Prostate gland (tissue), 2 donors: ENCODE measurements at regions not wholly inside any gene's neighbourhood (a gene's known extent, or its start where the extent isn't known, plus 50 kb on each side); places are given as distances from the start of the nearest gene placed in this dataset.

Experiments used
- DNase-seq: peaks from one replicate; pipeline ENCODE4 v3.0.0-alpha.2; 2019; ENCODE audit warnings: low spot score
- H3K27ac ChIP-seq, 2 donors: fragments of 200-600 bp; sonication (generic); 2 replicates each; pipeline ENCODE4 v1.5.1; 2017 to 2019
- H3K27me3 ChIP-seq: fragments of 200-600 bp; sonication (generic); replicated peaks from 2 replicates; pipeline ENCODE4 v1.5.1; 2019; ENCODE audit not compliant: insufficient read depth
- H3K36me3 ChIP-seq, 2 donors: fragments of 200-600 bp; sonication (generic); 1 replicate in 1 of 2; 2 replicates in 1 of 2; pipeline versions ENCODE4 v1.5.1 to v1.8.1; 2017 to 2019
- H3K4me1 ChIP-seq: fragments of 200-600 bp; sonication (generic); replicated peaks from 2 replicates; pipeline ENCODE4 v1.5.1; 2019
- H3K4me3 ChIP-seq, 2 donors: fragments of 200-600 bp; sonication (generic); 2 replicates each; pipeline ENCODE4 v1.5.1; 2017 to 2019
- H3K9me3 ChIP-seq: fragments of 200-600 bp; sonication (generic); 2 replicates; pipeline ENCODE4 v1.5.1; 2017
- POLR2A ChIP-seq: fragments of 450-650 bp; IDR thresholded peaks from one replicate; pipeline ENCODE4 v1.6.1; 2016; ENCODE audit warnings: antibody characterized with exemption, mild to moderate bottlenecking
- POLR2AphosphoS5 ChIP-seq: sonication (generic); formaldehyde crosslinking; IDR thresholded peaks from one replicate; pipeline ENCODE4 v1.6.1; 2017; ENCODE audit warnings: antibody characterized with exemption
- WGBS: methylation state at CpG from one replicate; pipeline ENCODE4 v1.1.5; 2018; 5-methylcytosine and 5-hydroxymethylcytosine counted together
- intact Hi-C: fragments of 100-400 bp; cut with DNase I; formaldehyde crosslinking; loops from one replicate; pipeline ENCODE4 v1.14.2; 2022
- TF ChIP-seq, protein P1 (sequence below), 4 experiments: fragments of 200-600 bp in 2 of 4; fragments of 450-650 bp in 2 of 4; sonication (generic) in 2 of 4; IDR thresholded peaks; 1 replicate in 3 of 4; 2 replicates in 1 of 4; pipeline ENCODE4 v1.5.1; 2016 to 2019; ENCODE audit warnings: antibody characterized with exemption in 4 of 4, mild to moderate bottlenecking in 2 of 4, moderate library complexity in 2 of 4

GRCh38 chr16:86733546-86734254 is 155.4 kb downstream of the FOXL1 start:
- intact Hi-C loops: no loop called here
- Histone ChIP-seq H3K27me3 (peaks cover 21% of the 10 kb centered on the region), H3K4me3 (no peak overlapping the region), H3K9me3 (no peaks in the 10 kb centered on the region), H3K27ac (no peak overlapping the region), H3K4me1 (no peaks in the 10 kb centered on the region), H3K36me3 (no peaks in the 10 kb centered on the region)
- 54% methylated on average over 27 of the region's 27 CpGs for WGBS
- no peak for DNase-seq
- no peak for TF ChIP-seq POLR2A
- TF ChIP-seq POLR2AphosphoS5: no peak
- TF ChIP-seq, protein P1, sequence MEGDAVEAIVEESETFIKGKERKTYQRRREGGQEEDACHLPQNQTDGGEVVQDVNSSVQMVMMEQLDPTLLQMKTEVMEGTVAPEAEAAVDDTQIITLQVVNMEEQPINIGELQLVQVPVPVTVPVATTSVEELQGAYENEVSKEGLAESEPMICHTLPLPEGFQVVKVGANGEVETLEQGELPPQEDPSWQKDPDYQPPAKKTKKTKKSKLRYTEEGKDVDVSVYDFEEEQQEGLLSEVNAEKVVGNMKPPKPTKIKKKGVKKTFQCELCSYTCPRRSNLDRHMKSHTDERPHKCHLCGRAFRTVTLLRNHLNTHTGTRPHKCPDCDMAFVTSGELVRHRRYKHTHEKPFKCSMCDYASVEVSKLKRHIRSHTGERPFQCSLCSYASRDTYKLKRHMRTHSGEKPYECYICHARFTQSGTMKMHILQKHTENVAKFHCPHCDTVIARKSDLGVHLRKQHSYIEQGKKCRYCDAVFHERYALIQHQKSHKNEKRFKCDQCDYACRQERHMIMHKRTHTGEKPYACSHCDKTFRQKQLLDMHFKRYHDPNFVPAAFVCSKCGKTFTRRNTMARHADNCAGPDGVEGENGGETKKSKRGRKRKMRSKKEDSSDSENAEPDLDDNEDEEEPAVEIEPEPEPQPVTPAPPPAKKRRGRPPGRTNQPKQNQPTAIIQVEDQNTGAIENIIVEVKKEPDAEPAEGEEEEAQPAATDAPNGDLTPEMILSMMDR (IDR thresholded peaks at IDR 0.05): no peak

DNA sequence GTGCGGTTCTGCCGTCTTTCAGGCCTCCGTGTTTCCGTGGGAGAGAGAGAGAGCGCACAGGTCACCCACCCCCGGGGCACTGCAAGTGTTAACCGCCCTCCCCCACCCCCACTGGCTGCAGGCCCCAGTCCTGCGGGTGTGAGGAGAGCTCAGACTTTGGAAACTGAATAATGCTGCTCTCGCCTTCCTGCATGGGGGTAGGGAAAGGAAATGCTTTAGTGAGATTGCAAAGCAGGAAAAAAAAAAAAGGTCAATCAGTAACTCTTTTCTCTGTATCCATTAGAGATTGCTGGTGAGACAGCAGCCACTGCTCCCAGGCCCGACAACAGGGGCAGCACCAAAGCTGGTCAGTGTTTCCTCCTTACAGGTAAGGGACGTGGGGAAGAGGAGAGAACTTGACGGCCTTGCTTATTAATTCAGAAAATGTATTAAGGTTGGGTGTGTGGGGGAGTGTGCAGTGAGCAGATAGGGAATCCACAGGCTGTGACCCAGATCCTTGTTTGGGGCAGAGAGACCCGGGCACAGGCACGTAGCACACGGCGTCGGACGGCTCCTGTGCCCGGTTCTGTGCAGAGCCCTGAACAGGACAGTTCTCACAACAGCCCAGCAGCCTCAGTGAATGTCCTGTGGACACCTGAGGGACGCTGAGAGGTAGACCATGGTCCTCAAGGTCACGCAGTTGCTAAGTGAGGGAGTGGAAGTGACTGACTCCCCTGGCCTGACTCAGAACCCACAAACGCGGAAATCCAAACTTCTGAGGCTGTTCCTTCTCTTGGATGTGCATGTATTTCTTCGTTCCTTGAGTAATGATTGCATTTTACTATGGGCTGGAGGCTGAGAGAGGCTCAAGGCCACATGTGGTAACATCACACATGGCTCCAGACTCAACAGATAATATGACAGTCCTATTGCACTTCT is 156.5 kb downstream of the FOXL1 start:
- no peak overlapping the region for H3K4me3 ChIP-seq
- no peak overlapping the region for H3K27ac ChIP-seq
- H3K27me3 ChIP-seq: peaks cover 16% of the 10 kb centered on the region
- no peaks in the 10 kb centered on the region for H3K4me1 ChIP-seq
- H3K9me3 ChIP-seq: no peaks in the 10 kb centered on the region
- TF ChIP-seq POLR2A (no peak), POLR2AphosphoS5 (no peak)
- TF ChIP-seq, protein P1 (IDR thresholded peaks at IDR 0.05): no peak
- intact Hi-C loops: no loop called here
- WGBS: 83% methylated on average over 24 of the region's 24 CpGs
- H3K36me3 ChIP-seq: no peaks in the 10 kb centered on the region
- no peak for DNase-seq

DNA sequence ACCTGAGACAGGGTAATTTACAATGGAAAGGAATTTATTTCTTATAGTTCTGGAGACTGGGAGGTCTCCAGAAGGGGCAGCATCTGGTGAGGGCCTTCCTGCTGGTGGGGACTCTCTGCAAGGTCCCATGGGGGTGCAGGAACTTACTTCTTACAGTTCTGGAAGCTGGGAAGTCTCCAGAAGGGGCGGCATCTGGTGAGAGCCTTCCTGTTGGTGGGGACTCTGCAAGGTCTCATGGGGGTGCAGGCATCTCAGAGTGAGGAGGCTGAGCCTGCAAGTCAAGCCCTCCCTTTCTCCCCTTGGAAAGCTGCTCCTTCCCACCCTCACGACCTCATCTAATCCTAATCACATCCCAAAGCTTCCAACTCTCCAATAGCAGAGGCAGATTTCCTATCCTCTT is 157.4 kb downstream of the FOXL1 start:
- no peak overlapping the region for H3K4me3 ChIP-seq
- no peaks in the 10 kb centered on the region for H3K9me3 ChIP-seq
- no peak for DNase-seq
- no peak overlapping the region for H3K27ac ChIP-seq
- intact Hi-C loops: no loop called here
- peaks cover 15% of the 10 kb centered on the region for H3K27me3 ChIP-seq
- no peaks in the 10 kb centered on the region for H3K4me1 ChIP-seq
- TF ChIP-seq, protein P1 (IDR thresholded peaks at IDR 0.05): no peak
- no peak for TF ChIP-seq POLR2A
- TF ChIP-seq POLR2AphosphoS5: no peak
- WGBS: 80% methylated on average over 2 of the region's 2 CpGs
- H3K36me3 ChIP-seq: no peaks in the 10 kb centered on the region

DNA sequence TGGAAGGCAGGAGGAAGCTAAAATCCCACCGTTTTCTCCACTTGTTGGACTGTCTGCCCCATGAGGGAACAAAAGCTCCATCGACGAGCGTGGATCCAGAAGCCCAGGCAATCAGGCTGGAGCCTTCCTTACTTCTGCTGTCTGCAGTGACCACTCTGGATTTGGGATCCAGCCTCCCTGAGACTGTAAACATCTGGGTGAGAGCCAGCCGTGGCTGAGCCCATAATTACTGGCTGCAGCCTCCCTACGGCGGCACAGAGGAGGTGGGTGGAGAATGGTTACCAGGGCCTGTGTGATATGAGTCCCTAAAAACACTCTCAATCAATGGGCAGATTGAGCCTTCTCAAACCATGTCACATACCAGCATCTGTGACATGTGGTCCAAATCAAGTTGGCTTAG is 158.2 kb downstream of the FOXL1 start:
- no peaks in the 10 kb centered on the region for H3K36me3 ChIP-seq
- no peaks in the 10 kb centered on the region for H3K9me3 ChIP-seq
- DNase-seq: no peak
- intact Hi-C loops: no loop called here
- no peaks in the 10 kb centered on the region for H3K4me1 ChIP-seq
- WGBS: 87% methylated on average over 7 of the region's 7 CpGs
- H3K27me3 ChIP-seq: peaks cover 12% of the 10 kb centered on the region
- no peak overlapping the region for H3K4me3 ChIP-seq
- H3K27ac ChIP-seq: no peak overlapping the region
- TF ChIP-seq, protein P1 (IDR thresholded peaks at IDR 0.05): no peak
- no peak for TF ChIP-seq POLR2AphosphoS5
- no peak for TF ChIP-seq POLR2A
